ENCODE measurements at regions not wholly inside any gene's neighbourhood (a gene's known extent, or its start where the extent isn't known, plus 50 kb on each side); places are given as distances from the start of the nearest gene placed in this dataset.

- in situ Hi-C loops (cut with MboI) (no loop called here), intact Hi-C loops (cut with micrococcal nuclease) (no loop called here)
- ATAC-seq = no peak
- no peaks in the 10 kb centered on the region for H3K9me3 ChIP-seq (replicated peaks; ENCODE audit: control insufficient read depth, insufficient read depth, low read depth, low read length)
- H3K4me1 ChIP-seq (replicated peaks in 1 of 2; ENCODE audit: control insufficient read depth in 2 of 2, insufficient read depth in 2 of 2, low read length in 2 of 2) = no peaks in the 10 kb centered on the region
- no peaks in the 10 kb centered on the region for H3K79me2 ChIP-seq (ENCODE audit: control insufficient read depth, insufficient read depth, low read length)
- DNase-seq (ENCODE audit: extremely low read depth in 1 of 4, low spot score in 3 of 4) = no peak
- H2AFZ ChIP-seq (ENCODE audit: low read depth, low read length) = no peak overlapping the region
- H3K36me3 ChIP-seq (ENCODE audit: control insufficient read depth, insufficient read depth, low read length) = no peaks in the 10 kb centered on the region
- no peak overlapping the region for H3K27ac ChIP-seq (ENCODE audit: extremely low read depth, low read depth, low read length)
- no peak overlapping the region for H3K4me2 ChIP-seq (ENCODE audit: insufficient read depth, low read length)
- no peak for FAIRE-seq
- no peak overlapping the region for H3K9ac ChIP-seq (ENCODE audit: insufficient read depth in 1 of 2, low read depth in 2 of 2, low read length in 2 of 2)
- H3K4me3 ChIP-seq = no peak overlapping the region
- H3K27me3 ChIP-seq (ENCODE audit: control insufficient read depth in 2 of 2, insufficient read depth in 2 of 2, low read length in 2 of 2) = no peaks in the 10 kb centered on the region
- no peaks in the 10 kb centered on the region for H4K20me1 ChIP-seq (replicated peaks; ENCODE audit: control insufficient read depth, insufficient read depth, low read length)
- TF ChIP-seq ADNP (tag; IDR thresholded peaks at IDR 0.05) = no peak
- TF ChIP-seq SNRNP70 (optimal IDR thresholded peaks at IDR 0.05; ENCODE audit: low read depth, low read length) = no peak
- no peak for TF ChIP-seq ZNF263 (CRISPR knock-in tag; IDR thresholded peaks at IDR 0.05; ENCODE audit: borderline replicate concordance)
- no peak for TF ChIP-seq ZFPM2 (CRISPR knock-in tag; IDR thresholded peaks at IDR 0.05)
- BruUV-seq (replicated peaks) = no TSS peak
- CTCF ChIA-PET (ENCODE audit: low intra/inter-chr PET ratio) = no interaction called here
- H3K9me1 ChIP-seq (ENCODE audit: control insufficient read depth, insufficient read depth, low read length) = no peaks in the 10 kb centered on the region
- POLR2A ChIA-PET = no interaction called here
- WGBS (ENCODE audit: insufficient coverage, low coverage, missing lambda C conversion rate) = 0% methylated on average over 4 of the region's 4 CpGs
Observed at GRCh38 chr3:76099956-76100355, 314.6 kb upstream of the ZNF717 start.

DNA sequence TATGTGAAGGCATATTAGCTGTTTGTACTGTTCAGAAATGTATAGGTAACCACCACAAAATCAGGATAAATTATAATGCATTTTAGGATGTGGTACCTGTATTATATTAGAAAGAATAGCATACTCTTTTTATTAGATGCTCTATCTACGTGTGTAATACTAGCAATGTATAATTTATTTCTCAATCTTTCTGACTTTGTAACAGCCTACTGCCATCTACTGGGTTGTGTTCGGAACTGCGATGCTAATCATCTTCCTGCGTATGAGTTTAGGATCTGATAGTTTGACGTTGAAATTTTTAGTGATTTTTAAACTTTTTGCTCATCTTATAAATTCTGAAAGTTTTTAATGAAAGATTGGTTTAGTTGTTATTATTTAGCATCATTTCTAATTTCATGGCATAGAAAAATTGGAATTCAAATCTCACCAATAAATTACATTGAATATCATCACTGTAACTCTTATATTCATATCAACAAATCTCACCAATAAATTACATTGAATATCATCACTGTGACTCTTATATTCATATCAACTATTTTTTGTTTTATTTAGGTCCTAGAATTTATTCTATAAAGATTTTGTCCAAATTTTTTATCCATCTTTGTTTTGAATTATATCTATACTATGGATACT is 322.7 kb upstream of the ZNF717 start:
- Histone ChIP-seq H2AFZ (ENCODE audit: low read depth, low read length) (no peak overlapping the region), H3K27ac (ENCODE audit: extremely low read depth, low read depth, low read length) (no peak overlapping the region), H3K4me3 (no peak overlapping the region), H3K9ac (ENCODE audit: insufficient read depth in 1 of 2, low read depth in 2 of 2, low read length in 2 of 2) (no peak overlapping the region), H3K9me1 (ENCODE audit: control insufficient read depth, insufficient read depth, low read length) (no peaks in the 10 kb centered on the region), H3K36me3 (ENCODE audit: control insufficient read depth, insufficient read depth, low read length) (no peaks in the 10 kb centered on the region), H4K20me1 (replicated peaks; ENCODE audit: control insufficient read depth, insufficient read depth, low read length) (no peaks in the 10 kb centered on the region), H3K4me2 (ENCODE audit: insufficient read depth, low read length) (no peak overlapping the region), H3K79me2 (ENCODE audit: control insufficient read depth, insufficient read depth, low read length) (no peaks in the 10 kb centered on the region), H3K27me3 (ENCODE audit: control insufficient read depth in 2 of 2, insufficient read depth in 2 of 2, low read length in 2 of 2) (no peaks in the 10 kb centered on the region), H3K4me1 (replicated peaks in 1 of 2; ENCODE audit: control insufficient read depth in 2 of 2, insufficient read depth in 2 of 2, low read length in 2 of 2) (no peaks in the 10 kb centered on the region), H3K9me3 (replicated peaks; ENCODE audit: control insufficient read depth, insufficient read depth, low read depth, low read length) (no peaks in the 10 kb centered on the region)
- 0% methylated on average over 5 of the region's 5 CpGs for WGBS (ENCODE audit: insufficient coverage, low coverage, missing lambda C conversion rate)
- FAIRE-seq (no peak), DNase-seq (ENCODE audit: extremely low read depth in 1 of 4, low spot score in 3 of 4) (peak; percentile 1 to 4 (median 2)), ATAC-seq (no peak)
- intact Hi-C loops (cut with micrococcal nuclease) = loop anchor here (5.0 kb wide), 1 partner anchor 386 kb away; no protein-coding TSS in a partner anchor
- CTCF ChIA-PET (ENCODE audit: low intra/inter-chr PET ratio) = no interaction called here
- TF ChIP-seq ZNF644 (tag; IDR thresholded peaks at IDR 0.05; ENCODE audit: low read depth) = no peak
- TF ChIP-seq, protein P1, sequence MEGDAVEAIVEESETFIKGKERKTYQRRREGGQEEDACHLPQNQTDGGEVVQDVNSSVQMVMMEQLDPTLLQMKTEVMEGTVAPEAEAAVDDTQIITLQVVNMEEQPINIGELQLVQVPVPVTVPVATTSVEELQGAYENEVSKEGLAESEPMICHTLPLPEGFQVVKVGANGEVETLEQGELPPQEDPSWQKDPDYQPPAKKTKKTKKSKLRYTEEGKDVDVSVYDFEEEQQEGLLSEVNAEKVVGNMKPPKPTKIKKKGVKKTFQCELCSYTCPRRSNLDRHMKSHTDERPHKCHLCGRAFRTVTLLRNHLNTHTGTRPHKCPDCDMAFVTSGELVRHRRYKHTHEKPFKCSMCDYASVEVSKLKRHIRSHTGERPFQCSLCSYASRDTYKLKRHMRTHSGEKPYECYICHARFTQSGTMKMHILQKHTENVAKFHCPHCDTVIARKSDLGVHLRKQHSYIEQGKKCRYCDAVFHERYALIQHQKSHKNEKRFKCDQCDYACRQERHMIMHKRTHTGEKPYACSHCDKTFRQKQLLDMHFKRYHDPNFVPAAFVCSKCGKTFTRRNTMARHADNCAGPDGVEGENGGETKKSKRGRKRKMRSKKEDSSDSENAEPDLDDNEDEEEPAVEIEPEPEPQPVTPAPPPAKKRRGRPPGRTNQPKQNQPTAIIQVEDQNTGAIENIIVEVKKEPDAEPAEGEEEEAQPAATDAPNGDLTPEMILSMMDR (IDR thresholded peaks at IDR 0.05 in 2 of 3, conservative IDR thresholded peaks at IDR 0.05 in 1 of 3; ENCODE audit: insufficient read depth in 2 of 3, low read depth in 1 of 3, low read length in 3 of 3) = peak in 1 of 3 experiments; percentile 34; a peak in 2 of 6 replicates
- POLR2A ChIA-PET = no interaction called here
- BruUV-seq (replicated peaks) = no TSS peak
- in situ Hi-C loops (cut with MboI) = no loop called here

Measured in K562 (cell line).